ENCODE measurements at regions not wholly inside any gene's neighbourhood (a gene's known extent, or its start where the extent isn't known, plus 50 kb on each side); places are given as distances from the start of the nearest gene placed in this dataset.

DNA sequence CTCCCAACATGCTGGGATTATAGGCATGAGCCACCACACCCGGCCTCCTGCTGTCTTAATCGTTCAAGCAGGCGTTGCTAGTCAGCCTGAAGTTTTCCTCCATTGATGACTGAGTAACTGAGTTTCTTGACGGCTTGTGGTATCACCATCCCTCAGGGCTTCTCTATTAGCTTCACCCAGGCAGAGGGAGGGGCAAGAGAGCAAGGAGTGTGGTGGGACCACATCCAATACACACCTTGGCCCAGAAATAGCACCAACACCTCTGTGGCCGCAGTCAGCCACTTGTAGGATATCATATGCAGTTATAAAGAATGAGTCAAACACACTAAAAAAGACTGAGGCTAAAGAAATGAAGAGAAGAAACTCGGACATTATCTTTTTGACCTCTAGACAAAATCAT is 1009.4 kb upstream of the CELF4 start:
- Histone ChIP-seq H4K20me1 (replicated peaks in 1 of 2; ENCODE audit: control insufficient read depth in 1 of 2, insufficient read depth in 2 of 2, low read length in 2 of 2) (no peaks in the 10 kb centered on the region), H2AK5ac (ENCODE audit: low read depth, low read length) (no peak overlapping the region), H3K56ac (replicated peaks; ENCODE audit: insufficient read length, low read depth, low read length) (no peak overlapping the region), H2BK20ac (ENCODE audit: low read length) (no peak overlapping the region), H3K27me3 (replicated peaks in 1 of 4; ENCODE audit: control insufficient read depth in 3 of 4, extremely low read depth in 1 of 4, insufficient read depth in 3 of 4, low read length in 3 of 4) (no peaks in the 10 kb centered on the region), H3K79me2 (ENCODE audit: control insufficient read depth in 1 of 2, insufficient read depth in 2 of 2, low read length in 2 of 2) (no peaks in the 10 kb centered on the region), H3K27ac (ENCODE audit: low read depth, low read length) (no peak overlapping the region), H3K23ac (ENCODE audit: insufficient read length) (no peak overlapping the region), H2BK5ac (ENCODE audit: low read depth, low read length) (no peak overlapping the region), H2BK120ac (replicated peaks; ENCODE audit: low read depth, low read length) (no peak overlapping the region), H3K36me3 (ENCODE audit: control insufficient read depth in 2 of 4, insufficient read depth in 4 of 4, low read length in 3 of 4) (no peaks in the 10 kb centered on the region), H3K9ac (replicated peaks in 1 of 4; ENCODE audit: extremely low read depth in 1 of 4, low read depth in 3 of 4, low read length in 3 of 4) (no peak overlapping the region), H2BK12ac (ENCODE audit: low read depth, low read length) (no peak overlapping the region), H4K5ac (ENCODE audit: insufficient read length, low read depth, low read length) (no peak overlapping the region), H2AFZ (ENCODE audit: low read length) (no peak overlapping the region), H3K4me2 (ENCODE audit: insufficient read depth in 1 of 2, low read depth in 2 of 2, low read length in 2 of 2) (no peak overlapping the region), H3K23me2 (ENCODE audit: low read depth, low read length) (no peaks in the 10 kb centered on the region), H3K4me1 (replicated peaks in 1 of 4; ENCODE audit: control insufficient read depth in 3 of 4, insufficient read depth in 4 of 4, low read length in 3 of 4) (no peaks in the 10 kb centered on the region), H3K79me1 (ENCODE audit: low read depth, low read length) (no peaks in the 10 kb centered on the region), H3K18ac (ENCODE audit: extremely low read depth, low read length) (no peak overlapping the region), H3K4me3 (ENCODE audit: extremely low read depth in 1 of 4, insufficient read depth in 2 of 4, low read depth in 3 of 4, low read length in 4 of 4) (no peak overlapping the region), H3K4ac (replicated peaks; ENCODE audit: insufficient read length, low read depth, low read length) (no peak overlapping the region), H3K9me3 (ENCODE audit: insufficient read depth in 2 of 2, low read depth in 1 of 2, low read length in 1 of 2) (no peaks in the 10 kb centered on the region), H3K14ac (ENCODE audit: insufficient read length) (no peak overlapping the region), H4K91ac (replicated peaks; ENCODE audit: insufficient read length, low read length) (no peak overlapping the region), H4K8ac (ENCODE audit: extremely low read depth, insufficient read depth, low read length) (no peak overlapping the region), H2BK15ac (ENCODE audit: low read length) (no peak overlapping the region)
- ChIA-PET POLR2A (ENCODE audit: partially characterized antibody) (no interaction called here), CTCF (ENCODE audit: partially characterized antibody) (no interaction called here)
- FAIRE-seq (no peak), DNase-seq (ENCODE audit: low read depth in 1 of 2, low spot score in 2 of 2) (no peak)
- WGBS, 2 experiments (ENCODE audit: extremely low coverage in 1 of 2, insufficient coverage in 1 of 2, insufficient read length in 1 of 2, insufficient replicate concordance in 2 of 2, low coverage in 1 of 2, low lambda C conversion rate in 2 of 2, missing lambda C conversion rate in 1 of 2): 94% methylated on average over 6 of the region's 6 CpGs; no CpG with 5 or more reads in 1 of the 2 experiments
- no peak for TF ChIP-seq TEAD4 (IDR thresholded peaks at IDR 0.05; ENCODE audit: low read depth, low read length)
- TF ChIP-seq POLR2AphosphoS5 (IDR thresholded peaks at IDR 0.05; ENCODE audit: low read depth, low read length): no peak
- TF ChIP-seq, protein P1, sequence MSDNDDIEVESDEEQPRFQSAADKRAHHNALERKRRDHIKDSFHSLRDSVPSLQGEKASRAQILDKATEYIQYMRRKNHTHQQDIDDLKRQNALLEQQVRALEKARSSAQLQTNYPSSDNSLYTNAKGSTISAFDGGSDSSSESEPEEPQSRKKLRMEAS (IDR thresholded peaks at IDR 0.05): no peak
- TF ChIP-seq CREB1 (IDR thresholded peaks at IDR 0.05): no peak

Measured in H1 (cell line).